ENCODE measurements at regions not wholly inside any gene's neighbourhood (a gene's known extent, or its start where the extent isn't known, plus 50 kb on each side); places are given as distances from the start of the nearest gene placed in this dataset.

DNA sequence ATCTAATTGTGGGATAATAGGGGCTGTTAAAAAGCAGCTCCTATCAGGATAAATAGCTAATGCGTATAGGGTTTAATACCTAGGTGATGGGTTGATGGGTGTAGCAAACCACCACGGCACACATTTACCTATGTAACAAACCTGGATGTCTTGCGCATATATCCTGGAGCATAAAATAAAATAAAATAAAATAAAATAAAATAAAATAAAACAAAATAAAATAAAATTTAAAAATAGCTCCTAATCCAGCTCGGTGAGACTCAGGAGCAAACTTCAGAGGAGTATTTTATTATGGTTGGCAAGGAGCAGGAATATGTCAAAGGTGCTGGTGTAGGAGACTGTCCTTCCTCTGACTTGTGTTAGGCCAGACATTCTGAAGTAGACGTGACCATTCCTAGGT lies 721.0 kb downstream of the BCL11B start:
- H3K4me3 ChIP-seq (ENCODE audit: low read length in 2 of 2), result no peak overlapping the region
- no peak overlapping the region for H3K27ac ChIP-seq (ENCODE audit: low read depth in 2 of 2, low read length in 2 of 2)
- no peaks in the 10 kb centered on the region for H3K36me3 ChIP-seq (ENCODE audit: control insufficient read depth in 2 of 2, insufficient read depth in 2 of 2, low read length in 2 of 2)
- no peaks in the 10 kb centered on the region for H3K27me3 ChIP-seq (ENCODE audit: control insufficient read depth in 2 of 2, insufficient read depth in 2 of 2, low read length in 2 of 2)
- no peaks in the 10 kb centered on the region for H3K9me3 ChIP-seq (ENCODE audit: control insufficient read depth in 2 of 2, low read length in 2 of 2)
- H3K9ac ChIP-seq (ENCODE audit: low read depth in 1 of 2, low read length in 2 of 2), result no peak overlapping the region
- no peaks in the 10 kb centered on the region for H3K4me1 ChIP-seq (ENCODE audit: control insufficient read depth in 2 of 2, insufficient read depth in 2 of 2, low read length in 2 of 2)

DNA sequence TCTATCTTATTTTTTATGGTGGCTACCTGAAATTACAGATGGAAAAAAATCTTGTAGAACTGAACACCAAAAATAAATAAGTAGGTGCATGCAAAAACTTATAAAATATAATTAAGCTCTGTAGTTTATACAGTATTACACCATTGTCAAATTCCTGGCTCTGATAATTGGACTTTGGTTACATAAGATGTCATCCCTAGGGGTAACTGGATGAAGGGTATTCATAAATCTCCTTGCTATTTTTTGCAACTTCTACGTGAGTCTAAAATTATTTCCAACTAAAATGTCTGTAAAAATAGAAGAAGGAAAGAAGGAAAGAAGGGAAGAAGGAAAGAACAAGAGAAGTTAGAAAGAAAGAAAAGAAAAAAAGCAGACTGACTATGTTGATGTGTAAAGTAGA lies 716.6 kb downstream of the BCL11B start:
- Histone ChIP-seq H3K4me3 (ENCODE audit: low read length in 2 of 2) (no peak overlapping the region), H3K27ac (ENCODE audit: low read depth in 2 of 2, low read length in 2 of 2) (no peak overlapping the region), H3K27me3 (ENCODE audit: control insufficient read depth in 2 of 2, insufficient read depth in 2 of 2, low read length in 2 of 2) (no peaks in the 10 kb centered on the region), H3K9ac (ENCODE audit: low read depth in 1 of 2, low read length in 2 of 2) (no peak overlapping the region), H3K9me3 (ENCODE audit: control insufficient read depth in 2 of 2, low read length in 2 of 2) (no peaks in the 10 kb centered on the region), H3K4me1 (ENCODE audit: control insufficient read depth in 2 of 2, insufficient read depth in 2 of 2, low read length in 2 of 2) (no peaks in the 10 kb centered on the region), H3K36me3 (ENCODE audit: control insufficient read depth in 2 of 2, insufficient read depth in 2 of 2, low read length in 2 of 2) (no peaks in the 10 kb centered on the region)

DNA sequence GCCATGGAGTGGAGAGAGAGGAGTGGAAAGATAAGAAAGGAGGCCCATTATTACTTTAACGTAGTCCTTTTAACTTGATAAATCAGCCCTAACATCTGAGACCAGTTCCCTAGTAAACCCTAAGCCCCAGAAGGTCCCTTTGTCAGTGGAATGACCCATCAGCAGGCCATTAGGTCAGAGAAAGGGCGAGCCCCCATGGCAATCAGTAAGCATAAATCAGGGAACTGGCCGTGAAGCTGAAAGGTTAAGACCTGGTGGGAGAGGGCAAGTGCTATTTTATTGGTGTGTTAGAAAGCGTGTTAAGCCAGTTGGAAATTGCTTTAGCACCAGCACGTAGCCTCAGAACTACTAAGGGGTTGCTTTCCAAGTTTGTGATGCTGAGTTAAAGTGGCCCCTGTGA lies 708.0 kb downstream of the BCL11B start:
- no peak overlapping the region for H3K27ac ChIP-seq (ENCODE audit: low read depth in 2 of 2, low read length in 2 of 2)
- no peaks in the 10 kb centered on the region for H3K36me3 ChIP-seq (ENCODE audit: control insufficient read depth in 2 of 2, insufficient read depth in 2 of 2, low read length in 2 of 2)
- H3K9ac ChIP-seq (ENCODE audit: low read depth in 1 of 2, low read length in 2 of 2), result no peak overlapping the region
- H3K4me1 ChIP-seq (ENCODE audit: control insufficient read depth in 2 of 2, insufficient read depth in 2 of 2, low read length in 2 of 2), result no peaks in the 10 kb centered on the region
- H3K9me3 ChIP-seq (ENCODE audit: control insufficient read depth in 2 of 2, low read length in 2 of 2), result no peaks in the 10 kb centered on the region
- H3K27me3 ChIP-seq (ENCODE audit: control insufficient read depth in 2 of 2, insufficient read depth in 2 of 2, low read length in 2 of 2), result no peaks in the 10 kb centered on the region
- H3K4me3 ChIP-seq (ENCODE audit: low read length in 2 of 2), result no peak overlapping the region

DNA sequence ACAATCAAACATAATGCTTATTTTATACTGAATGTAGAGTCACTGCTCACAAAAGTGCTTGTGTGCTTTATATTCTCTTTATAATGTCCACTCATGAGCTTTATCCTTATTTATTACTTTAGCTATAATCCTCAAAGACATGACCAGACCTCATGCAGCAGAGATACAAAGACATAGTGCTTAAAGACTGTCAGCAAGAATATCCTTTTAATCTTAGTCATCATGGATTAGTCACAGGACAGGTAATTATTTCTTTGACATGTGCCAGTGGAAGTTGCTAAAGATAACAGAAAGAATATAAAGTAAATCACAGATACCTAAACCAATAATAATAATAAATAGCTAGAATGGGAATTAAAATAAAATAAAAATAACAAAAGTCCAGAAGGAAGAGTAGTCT lies 707.5 kb downstream of the BCL11B start:
- Histone ChIP-seq H3K9ac (ENCODE audit: low read depth in 1 of 2, low read length in 2 of 2) (no peak overlapping the region), H3K4me3 (ENCODE audit: low read length in 2 of 2) (no peak overlapping the region), H3K36me3 (ENCODE audit: control insufficient read depth in 2 of 2, insufficient read depth in 2 of 2, low read length in 2 of 2) (no peaks in the 10 kb centered on the region), H3K9me3 (ENCODE audit: control insufficient read depth in 2 of 2, low read length in 2 of 2) (no peaks in the 10 kb centered on the region), H3K4me1 (ENCODE audit: control insufficient read depth in 2 of 2, insufficient read depth in 2 of 2, low read length in 2 of 2) (no peaks in the 10 kb centered on the region), H3K27ac (ENCODE audit: low read depth in 2 of 2, low read length in 2 of 2) (no peak overlapping the region), H3K27me3 (ENCODE audit: control insufficient read depth in 2 of 2, insufficient read depth in 2 of 2, low read length in 2 of 2) (no peaks in the 10 kb centered on the region)

DNA sequence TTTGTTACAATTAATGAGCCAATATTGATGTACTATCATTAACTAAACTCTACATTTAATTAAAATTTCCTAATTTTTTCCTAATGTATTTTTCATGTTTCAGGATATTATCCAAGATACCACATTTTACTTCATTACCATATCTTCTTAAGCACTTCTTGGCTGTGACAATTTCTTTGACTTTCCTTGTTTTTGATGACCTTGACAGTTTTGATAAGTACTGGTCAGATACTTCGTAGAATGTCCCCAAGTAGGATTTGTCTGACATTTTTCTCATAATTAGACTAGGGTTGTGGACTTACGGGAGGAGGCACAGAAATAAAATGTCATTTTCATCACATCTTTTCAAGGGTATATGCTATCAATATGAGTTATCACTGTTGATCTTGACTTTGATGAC lies 700.9 kb downstream of the BCL11B start:
- no peaks in the 10 kb centered on the region for H3K9me3 ChIP-seq (ENCODE audit: control insufficient read depth in 2 of 2, low read length in 2 of 2)
- H3K4me1 ChIP-seq (ENCODE audit: control insufficient read depth in 2 of 2, insufficient read depth in 2 of 2, low read length in 2 of 2), result no peaks in the 10 kb centered on the region
- H3K36me3 ChIP-seq (ENCODE audit: control insufficient read depth in 2 of 2, insufficient read depth in 2 of 2, low read length in 2 of 2), result no peaks in the 10 kb centered on the region
- H3K4me3 ChIP-seq (ENCODE audit: low read length in 2 of 2), result no peak overlapping the region
- H3K27ac ChIP-seq (ENCODE audit: low read depth in 2 of 2, low read length in 2 of 2), result no peak overlapping the region
- H3K9ac ChIP-seq (ENCODE audit: low read depth in 1 of 2, low read length in 2 of 2), result no peak overlapping the region
- H3K27me3 ChIP-seq (ENCODE audit: control insufficient read depth in 2 of 2, insufficient read depth in 2 of 2, low read length in 2 of 2), result no peaks in the 10 kb centered on the region

DNA sequence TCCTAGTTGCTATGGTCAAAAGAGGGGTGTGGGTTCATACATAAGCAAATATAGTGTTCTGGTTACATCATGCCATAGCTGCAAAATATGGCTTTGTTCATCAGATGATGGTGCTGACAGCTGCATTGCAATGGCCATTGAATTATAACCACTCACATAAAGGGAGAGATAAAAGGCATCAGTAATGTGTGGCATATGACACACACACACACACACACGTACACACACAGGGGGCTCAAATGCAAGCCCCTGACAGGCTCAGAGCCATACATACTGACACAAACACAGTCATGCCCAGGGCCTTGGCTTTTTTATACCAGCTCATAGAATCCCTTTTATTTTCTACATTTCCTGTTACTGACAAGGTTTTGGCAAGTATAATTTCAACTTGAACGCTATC lies 698.9 kb downstream of the BCL11B start:
- Histone ChIP-seq H3K4me1 (ENCODE audit: control insufficient read depth in 2 of 2, insufficient read depth in 2 of 2, low read length in 2 of 2) (no peaks in the 10 kb centered on the region), H3K36me3 (ENCODE audit: control insufficient read depth in 2 of 2, insufficient read depth in 2 of 2, low read length in 2 of 2) (no peaks in the 10 kb centered on the region), H3K9ac (ENCODE audit: low read depth in 1 of 2, low read length in 2 of 2) (no peak overlapping the region), H3K4me3 (ENCODE audit: low read length in 2 of 2) (no peak overlapping the region), H3K27ac (ENCODE audit: low read depth in 2 of 2, low read length in 2 of 2) (no peak overlapping the region), H3K27me3 (ENCODE audit: control insufficient read depth in 2 of 2, insufficient read depth in 2 of 2, low read length in 2 of 2) (no peaks in the 10 kb centered on the region), H3K9me3 (ENCODE audit: control insufficient read depth in 2 of 2, low read length in 2 of 2) (no peaks in the 10 kb centered on the region)

DNA sequence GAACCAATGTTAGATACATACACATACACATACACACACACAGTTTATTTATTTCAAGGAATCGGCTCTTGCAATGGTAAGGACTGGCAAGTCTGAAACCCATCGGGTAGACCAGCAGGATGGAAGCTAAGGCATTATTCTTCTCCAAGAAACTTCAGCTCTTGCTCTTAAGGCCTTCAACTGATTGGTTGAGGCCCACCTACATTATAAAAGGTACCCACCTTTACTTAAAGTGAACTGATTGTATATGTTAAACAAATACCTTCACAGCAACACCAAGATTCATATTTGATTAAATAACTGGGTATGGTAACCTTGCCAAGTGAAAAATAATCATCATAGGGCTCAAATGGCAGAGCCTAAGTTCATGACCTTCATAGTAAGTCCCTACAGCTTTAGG lies 695.5 kb downstream of the BCL11B start:
- Histone ChIP-seq H3K9ac (ENCODE audit: low read depth in 1 of 2, low read length in 2 of 2) (no peak overlapping the region), H3K27me3 (ENCODE audit: control insufficient read depth in 2 of 2, insufficient read depth in 2 of 2, low read length in 2 of 2) (no peaks in the 10 kb centered on the region), H3K4me1 (ENCODE audit: control insufficient read depth in 2 of 2, insufficient read depth in 2 of 2, low read length in 2 of 2) (no peaks in the 10 kb centered on the region), H3K9me3 (ENCODE audit: control insufficient read depth in 2 of 2, low read length in 2 of 2) (no peaks in the 10 kb centered on the region), H3K4me3 (ENCODE audit: low read length in 2 of 2) (no peak overlapping the region), H3K36me3 (ENCODE audit: control insufficient read depth in 2 of 2, insufficient read depth in 2 of 2, low read length in 2 of 2) (no peaks in the 10 kb centered on the region), H3K27ac (ENCODE audit: low read depth in 2 of 2, low read length in 2 of 2) (no peak overlapping the region)

DNA sequence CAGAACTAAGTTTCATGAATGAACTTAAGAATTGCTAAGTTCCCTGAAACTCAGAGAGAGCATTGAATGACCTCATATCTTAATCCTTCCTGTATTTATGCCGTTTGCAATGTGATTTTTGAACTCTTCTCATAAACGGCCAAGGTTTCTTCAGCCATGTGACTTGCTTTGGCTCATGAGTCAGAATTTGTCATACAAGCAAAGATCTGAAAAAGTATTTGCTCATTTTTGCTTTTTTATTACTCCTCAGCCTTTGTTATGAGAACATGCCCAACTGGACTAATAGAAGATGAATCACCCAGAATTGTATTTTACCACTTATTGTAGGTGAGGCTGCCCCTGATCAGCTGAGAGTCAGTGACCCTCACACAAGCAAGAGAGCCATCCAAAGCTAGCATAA lies 693.8 kb downstream of the BCL11B start:
- H3K27me3 ChIP-seq (ENCODE audit: control insufficient read depth in 2 of 2, insufficient read depth in 2 of 2, low read length in 2 of 2), result no peaks in the 10 kb centered on the region
- no peaks in the 10 kb centered on the region for H3K4me1 ChIP-seq (ENCODE audit: control insufficient read depth in 2 of 2, insufficient read depth in 2 of 2, low read length in 2 of 2)
- no peaks in the 10 kb centered on the region for H3K9me3 ChIP-seq (ENCODE audit: control insufficient read depth in 2 of 2, low read length in 2 of 2)
- no peaks in the 10 kb centered on the region for H3K36me3 ChIP-seq (ENCODE audit: control insufficient read depth in 2 of 2, insufficient read depth in 2 of 2, low read length in 2 of 2)
- H3K27ac ChIP-seq (ENCODE audit: low read depth in 2 of 2, low read length in 2 of 2), result no peak overlapping the region
- H3K4me3 ChIP-seq (ENCODE audit: low read length in 2 of 2), result no peak overlapping the region
- H3K9ac ChIP-seq (ENCODE audit: low read depth in 1 of 2, low read length in 2 of 2), result no peak overlapping the region

DNA sequence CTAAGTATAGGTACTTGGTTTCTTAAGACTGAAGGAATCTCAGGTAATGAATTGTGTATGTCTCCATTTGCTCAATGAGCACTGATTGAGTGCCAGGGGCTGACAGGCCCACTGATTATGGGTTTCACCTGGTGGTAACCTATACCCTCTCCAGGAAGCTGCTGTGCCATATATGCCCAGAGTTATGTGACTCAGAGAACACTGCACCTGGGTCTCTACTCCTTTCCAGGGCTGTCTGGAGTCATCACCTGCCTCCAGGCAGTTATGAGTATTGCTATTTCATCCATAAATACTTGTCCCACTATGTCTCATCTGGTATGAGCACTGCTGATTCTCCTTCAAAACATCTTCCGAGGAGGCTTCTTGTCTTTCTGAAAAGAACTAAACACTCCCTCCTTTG lies 692.9 kb downstream of the BCL11B start:
- Histone ChIP-seq H3K4me3 (ENCODE audit: low read length in 2 of 2) (no peak overlapping the region), H3K27ac (ENCODE audit: low read depth in 2 of 2, low read length in 2 of 2) (no peak overlapping the region), H3K36me3 (ENCODE audit: control insufficient read depth in 2 of 2, insufficient read depth in 2 of 2, low read length in 2 of 2) (no peaks in the 10 kb centered on the region), H3K27me3 (ENCODE audit: control insufficient read depth in 2 of 2, insufficient read depth in 2 of 2, low read length in 2 of 2) (no peaks in the 10 kb centered on the region), H3K9me3 (ENCODE audit: control insufficient read depth in 2 of 2, low read length in 2 of 2) (no peaks in the 10 kb centered on the region), H3K4me1 (ENCODE audit: control insufficient read depth in 2 of 2, insufficient read depth in 2 of 2, low read length in 2 of 2) (no peaks in the 10 kb centered on the region), H3K9ac (ENCODE audit: low read depth in 1 of 2, low read length in 2 of 2) (no peak overlapping the region)

DNA sequence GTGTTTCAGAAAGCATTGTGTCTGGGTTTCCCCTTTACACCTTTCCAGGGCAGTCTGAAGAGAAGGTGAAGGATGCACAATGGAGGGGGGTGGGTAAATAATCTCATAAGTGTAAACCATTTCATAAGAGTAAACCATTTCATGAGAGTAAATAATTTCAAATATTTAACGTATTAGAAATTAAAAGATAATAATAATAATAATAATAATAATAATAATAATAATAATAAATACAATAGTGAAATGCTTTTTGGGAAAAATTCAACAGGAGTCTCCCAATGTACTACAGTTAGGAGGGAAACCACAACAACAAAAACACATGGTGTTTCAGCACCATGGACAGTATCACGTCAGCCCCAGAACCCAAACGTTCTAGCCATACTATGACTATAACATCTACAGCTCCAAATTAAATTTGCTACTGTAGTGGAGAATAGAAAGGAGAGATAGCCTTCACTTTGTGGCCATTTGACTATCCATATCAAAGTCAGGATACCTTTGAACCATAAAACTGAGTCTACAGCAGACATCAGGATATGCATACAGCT lies 691.8 kb downstream of the BCL11B start:
- Histone ChIP-seq H3K27ac (ENCODE audit: low read depth in 2 of 2, low read length in 2 of 2) (no peak overlapping the region), H3K4me1 (ENCODE audit: control insufficient read depth in 2 of 2, insufficient read depth in 2 of 2, low read length in 2 of 2) (no peaks in the 10 kb centered on the region), H3K9me3 (ENCODE audit: control insufficient read depth in 2 of 2, low read length in 2 of 2) (no peaks in the 10 kb centered on the region), H3K9ac (ENCODE audit: low read depth in 1 of 2, low read length in 2 of 2) (no peak overlapping the region), H3K36me3 (ENCODE audit: control insufficient read depth in 2 of 2, insufficient read depth in 2 of 2, low read length in 2 of 2) (no peaks in the 10 kb centered on the region), H3K27me3 (ENCODE audit: control insufficient read depth in 2 of 2, insufficient read depth in 2 of 2, low read length in 2 of 2) (no peaks in the 10 kb centered on the region), H3K4me3 (ENCODE audit: low read length in 2 of 2) (no peak overlapping the region)

DNA sequence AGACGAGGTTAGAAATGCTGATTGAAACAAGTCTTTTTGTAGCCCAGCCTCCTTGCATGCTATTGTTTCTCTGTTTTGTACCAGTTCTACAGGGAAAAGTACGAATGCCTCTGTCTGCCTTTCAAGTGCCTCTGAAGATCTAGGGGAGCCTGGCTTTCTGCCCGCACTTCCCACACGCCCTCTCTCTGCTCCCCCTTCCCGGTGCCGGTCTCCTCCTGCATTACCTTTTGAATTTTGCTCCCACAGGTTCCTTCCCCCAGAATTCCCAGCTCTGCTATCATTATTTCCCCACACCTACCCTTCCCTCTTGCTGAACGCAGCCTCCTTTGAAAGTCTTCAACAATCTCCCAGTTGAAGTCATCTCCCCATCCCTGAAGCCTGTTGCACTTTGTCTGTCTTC lies 689.7 kb downstream of the BCL11B start:
- no peak overlapping the region for H3K9ac ChIP-seq (ENCODE audit: low read depth in 1 of 2, low read length in 2 of 2)
- no peak overlapping the region for H3K27ac ChIP-seq (ENCODE audit: low read depth in 2 of 2, low read length in 2 of 2)
- no peaks in the 10 kb centered on the region for H3K27me3 ChIP-seq (ENCODE audit: control insufficient read depth in 2 of 2, insufficient read depth in 2 of 2, low read length in 2 of 2)
- no peaks in the 10 kb centered on the region for H3K4me1 ChIP-seq (ENCODE audit: control insufficient read depth in 2 of 2, insufficient read depth in 2 of 2, low read length in 2 of 2)
- no peak overlapping the region for H3K4me3 ChIP-seq (ENCODE audit: low read length in 2 of 2)
- no peaks in the 10 kb centered on the region for H3K9me3 ChIP-seq (ENCODE audit: control insufficient read depth in 2 of 2, low read length in 2 of 2)
- H3K36me3 ChIP-seq (ENCODE audit: control insufficient read depth in 2 of 2, insufficient read depth in 2 of 2, low read length in 2 of 2), result no peaks in the 10 kb centered on the region

Measured in mucosa of rectum (tissue), 2 donors.